ENCODE measurements at regions not wholly inside any gene's neighbourhood (a gene's known extent, or its start where the extent isn't known, plus 50 kb on each side); places are given as distances from the start of the nearest gene placed in this dataset.

DNA sequence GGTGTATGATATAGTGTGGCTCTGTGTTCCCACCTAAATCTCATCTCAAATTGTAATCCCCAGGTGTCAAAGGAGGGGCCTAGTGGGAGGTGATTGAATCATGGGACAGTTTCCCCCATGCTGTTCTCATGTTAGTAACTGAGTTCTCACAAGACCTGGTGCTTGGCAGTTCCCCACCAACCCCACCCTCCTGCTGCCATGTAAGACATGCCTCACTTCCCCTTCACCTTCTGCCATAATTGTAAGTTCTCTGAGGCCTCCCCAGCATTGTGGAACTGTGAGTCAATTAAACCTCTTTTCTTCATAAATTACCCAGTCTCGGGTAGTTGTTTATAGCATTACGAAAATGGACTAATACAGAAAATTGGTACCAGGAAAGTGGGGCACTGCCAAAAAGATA, 1705.3 kb downstream of the NCAM2 start:
- intact Hi-C loops (cut with micrococcal nuclease): no loop called here
- Histone ChIP-seq H3K9me3 (replicated peaks) (no peaks in the 10 kb centered on the region), H3K27me3 (ENCODE audit: low read depth) (no peaks in the 10 kb centered on the region), H3K36me3 (no peaks in the 10 kb centered on the region), H3K4me3 (no peak overlapping the region), H3K4me1 (no peaks in the 10 kb centered on the region), H3K27ac (replicated peaks) (no peak overlapping the region)
- TF ChIP-seq, protein P1, sequence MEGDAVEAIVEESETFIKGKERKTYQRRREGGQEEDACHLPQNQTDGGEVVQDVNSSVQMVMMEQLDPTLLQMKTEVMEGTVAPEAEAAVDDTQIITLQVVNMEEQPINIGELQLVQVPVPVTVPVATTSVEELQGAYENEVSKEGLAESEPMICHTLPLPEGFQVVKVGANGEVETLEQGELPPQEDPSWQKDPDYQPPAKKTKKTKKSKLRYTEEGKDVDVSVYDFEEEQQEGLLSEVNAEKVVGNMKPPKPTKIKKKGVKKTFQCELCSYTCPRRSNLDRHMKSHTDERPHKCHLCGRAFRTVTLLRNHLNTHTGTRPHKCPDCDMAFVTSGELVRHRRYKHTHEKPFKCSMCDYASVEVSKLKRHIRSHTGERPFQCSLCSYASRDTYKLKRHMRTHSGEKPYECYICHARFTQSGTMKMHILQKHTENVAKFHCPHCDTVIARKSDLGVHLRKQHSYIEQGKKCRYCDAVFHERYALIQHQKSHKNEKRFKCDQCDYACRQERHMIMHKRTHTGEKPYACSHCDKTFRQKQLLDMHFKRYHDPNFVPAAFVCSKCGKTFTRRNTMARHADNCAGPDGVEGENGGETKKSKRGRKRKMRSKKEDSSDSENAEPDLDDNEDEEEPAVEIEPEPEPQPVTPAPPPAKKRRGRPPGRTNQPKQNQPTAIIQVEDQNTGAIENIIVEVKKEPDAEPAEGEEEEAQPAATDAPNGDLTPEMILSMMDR (IDR thresholded peaks at IDR 0.05; ENCODE audit: borderline replicate concordance): no peak
- no peak for DNase-seq

DNA sequence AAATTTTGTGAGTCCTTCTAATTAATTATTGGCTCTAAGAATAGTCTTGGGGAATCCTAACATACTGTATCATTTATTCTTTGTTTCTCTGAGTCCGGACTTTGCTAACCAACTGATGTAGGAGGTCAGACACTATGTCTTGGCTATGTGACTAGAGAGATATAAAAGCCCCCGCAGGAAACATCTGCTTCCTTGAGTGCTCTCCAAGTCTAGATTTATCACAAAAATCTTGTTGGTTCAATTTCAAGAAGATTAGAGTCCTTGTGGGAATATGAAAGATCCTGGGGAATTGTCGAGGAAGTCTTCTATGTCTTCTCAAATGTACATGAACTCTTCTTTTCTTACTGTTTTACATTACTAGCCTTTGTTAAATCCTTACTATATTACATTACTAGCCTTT, 1712.5 kb downstream of the NCAM2 start:
- Histone ChIP-seq H3K27me3 (ENCODE audit: low read depth) (no peaks in the 10 kb centered on the region), H3K4me1 (peaks cover 16% of the 10 kb centered on the region), H3K4me3 (no peak overlapping the region), H3K36me3 (no peaks in the 10 kb centered on the region), H3K27ac (replicated peaks) (no peak overlapping the region), H3K9me3 (replicated peaks) (peaks cover 5% of the 10 kb centered on the region)
- intact Hi-C loops (cut with micrococcal nuclease): no loop called here
- no peak for DNase-seq
- TF ChIP-seq, protein P1 (IDR thresholded peaks at IDR 0.05; ENCODE audit: borderline replicate concordance): no peak

DNA sequence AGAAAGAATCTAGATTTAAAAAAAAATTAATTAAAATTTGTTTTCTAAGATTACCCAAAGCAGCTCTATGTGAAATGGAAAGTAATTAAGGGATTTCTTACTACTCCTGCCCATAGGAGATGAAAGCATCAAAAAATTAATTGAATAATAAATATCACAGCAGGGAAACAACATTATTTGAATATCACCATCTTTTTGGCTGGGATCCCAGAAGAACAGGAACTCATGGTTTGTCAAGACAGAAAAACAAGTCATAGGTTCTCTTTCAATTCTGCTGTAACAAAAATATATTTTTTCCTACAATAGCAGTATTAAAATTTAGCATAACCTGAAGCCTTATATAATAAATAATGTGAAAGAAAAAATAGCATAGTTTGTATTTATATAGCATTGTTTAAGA, 1713.4 kb downstream of the NCAM2 start:
- Histone ChIP-seq H3K9me3 (replicated peaks) (peaks cover 5% of the 10 kb centered on the region), H3K36me3 (no peaks in the 10 kb centered on the region), H3K4me1 (peaks cover 16% of the 10 kb centered on the region), H3K4me3 (no peak overlapping the region), H3K27me3 (ENCODE audit: low read depth) (no peaks in the 10 kb centered on the region), H3K27ac (replicated peaks) (no peak overlapping the region)
- intact Hi-C loops (cut with micrococcal nuclease): no loop called here
- TF ChIP-seq, protein P1 (IDR thresholded peaks at IDR 0.05; ENCODE audit: borderline replicate concordance): no peak
- DNase-seq: no peak

DNA sequence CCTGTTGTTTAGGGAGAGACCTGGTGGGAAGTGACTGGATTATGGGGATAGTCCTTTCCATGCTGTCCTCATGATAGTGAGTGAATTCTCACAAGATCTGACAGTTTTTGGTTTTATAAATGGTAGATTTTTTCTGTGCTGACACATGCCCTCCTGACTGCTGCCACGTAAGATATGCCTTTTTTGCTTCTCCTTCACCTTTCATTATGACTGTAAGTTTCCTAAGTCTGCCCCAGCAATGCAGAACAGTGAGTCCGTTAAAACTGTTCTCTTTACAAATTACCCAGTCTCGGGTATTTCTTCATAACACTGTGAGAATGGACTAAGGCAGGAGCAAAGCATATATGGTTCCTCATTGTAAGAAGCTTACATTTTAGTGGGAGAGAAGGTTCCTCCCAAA, 1727.2 kb downstream of the NCAM2 start:
- Histone ChIP-seq H3K27me3 (ENCODE audit: low read depth) (no peaks in the 10 kb centered on the region), H3K4me3 (no peak overlapping the region), H3K9me3 (replicated peaks) (peaks cover 39% of the 10 kb centered on the region), H3K4me1 (no peaks in the 10 kb centered on the region), H3K36me3 (no peaks in the 10 kb centered on the region), H3K27ac (replicated peaks) (no peak overlapping the region)
- TF ChIP-seq, protein P1 (IDR thresholded peaks at IDR 0.05; ENCODE audit: borderline replicate concordance): no peak
- intact Hi-C loops (cut with micrococcal nuclease): no loop called here
- DNase-seq: no peak

DNA sequence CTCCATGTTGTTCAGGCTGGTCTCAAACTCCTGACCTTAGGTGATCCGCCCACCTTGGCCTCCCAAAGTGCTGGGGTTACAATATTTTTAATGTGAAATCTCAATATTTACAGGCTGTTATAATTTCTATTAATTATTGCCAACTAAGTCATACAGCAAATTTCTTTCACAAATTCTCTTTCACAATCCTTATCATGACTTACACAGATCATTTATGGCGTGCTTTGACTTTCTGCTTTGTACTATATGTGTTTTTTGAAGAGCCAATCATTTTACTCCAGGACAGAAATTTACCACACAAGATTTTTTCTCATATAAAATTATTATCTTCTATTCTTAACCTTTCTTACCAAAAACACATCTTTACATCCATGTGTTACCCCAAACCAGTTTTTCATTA, 1729.9 kb downstream of the NCAM2 start:
- intact Hi-C loops (cut with micrococcal nuclease): no loop called here

More for the DNA sequence above, 1729.9 kb downstream of the NCAM2 start:
- Histone ChIP-seq H3K36me3 (no peaks in the 10 kb centered on the region), H3K4me1 (no peaks in the 10 kb centered on the region), H3K9me3 (replicated peaks) (peaks cover 59% of the 10 kb centered on the region), H3K27ac (replicated peaks) (no peak overlapping the region), H3K27me3 (ENCODE audit: low read depth) (no peaks in the 10 kb centered on the region), H3K4me3 (no peak overlapping the region)
- TF ChIP-seq, protein P1 (IDR thresholded peaks at IDR 0.05; ENCODE audit: borderline replicate concordance): no peak
- DNase-seq: no peak

Data from left ventricle myocardium inferior (tissue), 1 donor.